ENCODE measurements at regions not wholly inside any gene's neighbourhood (a gene's known extent, or its start where the extent isn't known, plus 50 kb on each side); places are given as distances from the start of the nearest gene placed in this dataset.

DNA sequence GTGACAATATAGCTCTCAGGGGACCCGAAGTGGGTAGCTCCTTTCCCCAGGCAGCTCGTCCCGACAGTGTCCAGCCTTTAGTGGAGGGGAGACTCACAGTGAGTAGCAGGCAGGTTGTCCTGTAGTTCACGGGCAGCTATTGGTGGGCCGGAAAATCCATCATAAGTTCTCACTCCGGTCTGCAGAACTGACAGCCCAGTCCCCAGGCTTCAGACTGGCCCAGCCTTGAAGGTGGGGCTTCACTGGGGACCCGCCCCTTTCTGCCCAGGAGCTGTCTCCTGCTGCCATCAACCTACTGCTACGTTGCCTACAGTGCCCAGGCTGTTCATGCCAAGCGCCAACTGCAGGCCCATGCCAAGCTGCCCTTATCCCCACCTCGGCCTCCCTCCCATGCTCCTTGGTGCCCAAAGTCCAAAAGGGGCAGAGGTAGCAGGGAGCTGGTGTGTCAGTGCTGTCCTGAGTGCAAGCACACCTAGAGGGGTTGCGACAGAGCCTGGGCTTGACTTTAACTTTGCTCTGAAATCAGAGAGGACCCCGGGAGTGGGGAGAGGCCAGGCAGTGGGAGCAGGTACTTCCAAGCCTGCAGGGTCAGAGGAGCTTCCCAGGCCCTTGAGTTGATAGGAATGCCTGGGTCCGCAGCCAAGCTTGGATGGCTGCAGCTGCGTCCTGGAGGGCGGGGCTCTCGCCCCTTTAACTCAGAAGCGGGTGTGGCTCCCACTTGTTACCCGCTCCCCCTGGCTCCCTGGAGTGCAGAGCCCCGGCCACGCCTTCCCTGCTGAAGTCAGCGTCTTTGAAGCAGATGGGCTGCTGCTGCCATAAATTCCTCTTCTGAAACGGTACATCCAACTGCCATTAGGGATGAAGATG lies 1144.3 kb upstream of the NCAM2 start (continued):
- TF ChIP-seq, protein P1, sequence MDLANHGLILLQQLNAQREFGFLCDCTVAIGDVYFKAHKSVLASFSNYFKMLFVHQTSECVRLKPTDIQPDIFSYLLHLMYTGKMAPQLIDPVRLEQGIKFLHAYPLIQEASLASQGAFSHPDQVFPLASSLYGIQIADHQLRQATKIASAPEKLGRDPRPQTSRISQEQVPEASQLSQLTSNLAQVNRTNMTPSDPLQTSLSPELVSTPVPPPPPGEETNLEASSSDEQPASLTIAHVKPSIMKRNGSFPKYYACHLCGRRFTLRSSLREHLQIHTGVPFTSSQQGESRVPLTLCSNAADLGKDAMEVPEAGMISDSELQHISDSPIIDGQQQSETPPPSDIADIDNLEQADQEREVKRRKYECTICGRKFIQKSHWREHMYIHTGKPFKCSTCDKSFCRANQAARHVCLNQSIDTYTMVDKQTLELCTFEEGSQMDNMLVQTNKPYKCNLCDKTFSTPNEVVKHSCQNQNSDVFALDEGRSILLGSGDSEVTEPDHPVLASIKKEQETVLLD (IDR thresholded peaks at IDR 0.05): no peak
- TF ChIP-seq, protein P2, sequence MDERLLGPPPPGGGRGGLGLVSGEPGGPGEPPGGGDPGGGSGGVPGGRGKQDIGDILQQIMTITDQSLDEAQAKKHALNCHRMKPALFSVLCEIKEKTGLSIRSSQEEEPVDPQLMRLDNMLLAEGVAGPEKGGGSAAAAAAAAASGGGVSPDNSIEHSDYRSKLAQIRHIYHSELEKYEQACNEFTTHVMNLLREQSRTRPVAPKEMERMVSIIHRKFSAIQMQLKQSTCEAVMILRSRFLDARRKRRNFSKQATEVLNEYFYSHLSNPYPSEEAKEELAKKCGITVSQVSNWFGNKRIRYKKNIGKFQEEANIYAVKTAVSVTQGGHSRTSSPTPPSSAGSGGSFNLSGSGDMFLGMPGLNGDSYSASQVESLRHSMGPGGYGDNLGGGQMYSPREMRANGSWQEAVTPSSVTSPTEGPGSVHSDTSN (CRISPR knock-in tag; IDR thresholded peaks at IDR 0.05; ENCODE audit: low read depth): no peak
- TF ChIP-seq, protein P2 (tag; conservative IDR thresholded peaks at IDR 0.05; ENCODE audit: low read depth): 0 out of 2 replicates have a peak, but pooled peaks have one; percentile 32
- TF ChIP-seq, protein P3, sequence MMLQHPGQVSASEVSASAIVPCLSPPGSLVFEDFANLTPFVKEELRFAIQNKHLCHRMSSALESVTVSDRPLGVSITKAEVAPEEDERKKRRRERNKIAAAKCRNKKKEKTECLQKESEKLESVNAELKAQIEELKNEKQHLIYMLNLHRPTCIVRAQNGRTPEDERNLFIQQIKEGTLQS (IDR thresholded peaks at IDR 0.05): no peak
- TF ChIP-seq, protein P3 (CRISPR knock-in tag; conservative IDR thresholded peaks at IDR 0.05): no peak
- no peak for TF ChIP-seq SAP30 (IDR thresholded peaks at IDR 0.05; ENCODE audit: borderline replicate concordance, insufficient read depth, low read depth, low read length, poor library complexity, severe bottlenecking)
- TF ChIP-seq ILF3 (IDR thresholded peaks at IDR 0.05; ENCODE audit: borderline replicate concordance): no peak
- peak; percentile 57; the same call in 1 of the 2 replicates for TF ChIP-seq CEBPB (tag; IDR thresholded peaks at IDR 0.05)
- no peak for TF ChIP-seq CXXC5 (CRISPR knock-in tag; IDR thresholded peaks at IDR 0.05)
- TF ChIP-seq ZNF408 (CRISPR knock-in tag; IDR thresholded peaks at IDR 0.05; ENCODE audit: low read depth): no peak
- TF ChIP-seq, protein P4, sequence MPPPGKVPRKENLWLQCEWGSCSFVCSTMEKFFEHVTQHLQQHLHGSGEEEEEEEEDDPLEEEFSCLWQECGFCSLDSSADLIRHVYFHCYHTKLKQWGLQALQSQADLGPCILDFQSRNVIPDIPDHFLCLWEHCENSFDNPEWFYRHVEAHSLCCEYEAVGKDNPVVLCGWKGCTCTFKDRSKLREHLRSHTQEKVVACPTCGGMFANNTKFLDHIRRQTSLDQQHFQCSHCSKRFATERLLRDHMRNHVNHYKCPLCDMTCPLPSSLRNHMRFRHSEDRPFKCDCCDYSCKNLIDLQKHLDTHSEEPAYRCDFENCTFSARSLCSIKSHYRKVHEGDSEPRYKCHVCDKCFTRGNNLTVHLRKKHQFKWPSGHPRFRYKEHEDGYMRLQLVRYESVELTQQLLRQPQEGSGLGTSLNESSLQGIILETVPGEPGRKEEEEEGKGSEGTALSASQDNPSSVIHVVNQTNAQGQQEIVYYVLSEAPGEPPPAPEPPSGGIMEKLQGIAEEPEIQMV (tag; conservative IDR thresholded peaks at IDR 0.05; ENCODE audit: low read depth): peak; percentile 90
- TF ChIP-seq ARHGAP35 (IDR thresholded peaks at IDR 0.05; ENCODE audit: partially characterized antibody): no peak
- TF ChIP-seq, protein P5, sequence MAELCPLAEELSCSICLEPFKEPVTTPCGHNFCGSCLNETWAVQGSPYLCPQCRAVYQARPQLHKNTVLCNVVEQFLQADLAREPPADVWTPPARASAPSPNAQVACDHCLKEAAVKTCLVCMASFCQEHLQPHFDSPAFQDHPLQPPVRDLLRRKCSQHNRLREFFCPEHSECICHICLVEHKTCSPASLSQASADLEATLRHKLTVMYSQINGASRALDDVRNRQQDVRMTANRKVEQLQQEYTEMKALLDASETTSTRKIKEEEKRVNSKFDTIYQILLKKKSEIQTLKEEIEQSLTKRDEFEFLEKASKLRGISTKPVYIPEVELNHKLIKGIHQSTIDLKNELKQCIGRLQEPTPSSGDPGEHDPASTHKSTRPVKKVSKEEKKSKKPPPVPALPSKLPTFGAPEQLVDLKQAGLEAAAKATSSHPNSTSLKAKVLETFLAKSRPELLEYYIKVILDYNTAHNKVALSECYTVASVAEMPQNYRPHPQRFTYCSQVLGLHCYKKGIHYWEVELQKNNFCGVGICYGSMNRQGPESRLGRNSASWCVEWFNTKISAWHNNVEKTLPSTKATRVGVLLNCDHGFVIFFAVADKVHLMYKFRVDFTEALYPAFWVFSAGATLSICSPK (IDR thresholded peaks at IDR 0.05; ENCODE audit: borderline replicate concordance): no peak

Measured in K562 (cell line).